Liver (tissue), 3 donors: ENCODE measurements at regions not wholly inside any gene's neighbourhood (a gene's known extent, or its start where the extent isn't known, plus 50 kb on each side); places are given as distances from the start of the nearest gene placed in this dataset.

Experiments
- FOXA1 ChIP-seq: IDR thresholded peaks from 2 replicates; pipeline ENCODE4 v1.6.1; 2016; ENCODE audit warnings: antibody characterized with exemption
- JUND ChIP-seq, 2 donors: IDR thresholded peaks; 2 replicates each; pipeline ENCODE4 v1.6.1; 2016; ENCODE audit warnings: antibody characterized with exemption in 2 of 2
- RAD21 ChIP-seq, 2 donors: IDR thresholded peaks; 2 replicates each; pipeline ENCODE4 v1.6.1; 2016; ENCODE audit warnings: antibody characterized with exemption in 2 of 2, mild to moderate bottlenecking in 2 of 2
- SP1 ChIP-seq: IDR thresholded peaks from 2 replicates; pipeline ENCODE4 v1.6.1; 2018; ENCODE audit warnings: antibody characterized with exemption, mild to moderate bottlenecking
- YY1 ChIP-seq: IDR thresholded peaks from 2 replicates; pipeline ENCODE4 v1.6.1; 2016; ENCODE audit warnings: antibody characterized with exemption, mild to moderate bottlenecking
- TF ChIP-seq, protein P1 (sequence below): fragments of 150-350 bp; IDR thresholded peaks from 2 replicates; pipeline ENCODE4 v1.5.1; 2017; ENCODE audit warnings: improper control_type of control experiment, low read depth, low read length; ENCODE audit not compliant: missing input control
- TF ChIP-seq, protein P2 (sequence below): IDR thresholded peaks from 2 replicates; pipeline ENCODE4 v1.6.1; 2016; ENCODE audit warnings: antibody characterized with exemption
- donor health status: healthy.
- donor health status: healthy.

DNA sequence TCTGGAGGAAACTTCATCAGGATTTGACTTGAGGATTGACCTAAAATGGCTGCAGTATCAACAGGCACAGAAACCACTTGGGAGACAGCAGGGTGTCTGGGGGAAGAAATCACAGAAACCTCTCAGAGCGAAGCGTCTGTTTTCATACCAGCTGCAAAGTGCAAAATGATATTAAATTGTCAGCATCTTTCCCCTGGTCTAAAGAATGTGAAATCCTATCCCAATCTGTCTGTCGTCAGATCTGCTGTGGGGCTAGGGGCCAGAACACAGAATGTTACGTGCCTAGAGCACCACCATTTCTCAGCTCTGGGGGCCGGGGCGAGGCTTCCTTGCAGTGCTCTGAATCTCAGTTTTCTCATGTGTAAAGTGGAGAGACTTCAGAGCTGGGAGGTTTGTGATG lies 54.1 kb upstream of the MYCN start:
- TF ChIP-seq, protein P1, sequence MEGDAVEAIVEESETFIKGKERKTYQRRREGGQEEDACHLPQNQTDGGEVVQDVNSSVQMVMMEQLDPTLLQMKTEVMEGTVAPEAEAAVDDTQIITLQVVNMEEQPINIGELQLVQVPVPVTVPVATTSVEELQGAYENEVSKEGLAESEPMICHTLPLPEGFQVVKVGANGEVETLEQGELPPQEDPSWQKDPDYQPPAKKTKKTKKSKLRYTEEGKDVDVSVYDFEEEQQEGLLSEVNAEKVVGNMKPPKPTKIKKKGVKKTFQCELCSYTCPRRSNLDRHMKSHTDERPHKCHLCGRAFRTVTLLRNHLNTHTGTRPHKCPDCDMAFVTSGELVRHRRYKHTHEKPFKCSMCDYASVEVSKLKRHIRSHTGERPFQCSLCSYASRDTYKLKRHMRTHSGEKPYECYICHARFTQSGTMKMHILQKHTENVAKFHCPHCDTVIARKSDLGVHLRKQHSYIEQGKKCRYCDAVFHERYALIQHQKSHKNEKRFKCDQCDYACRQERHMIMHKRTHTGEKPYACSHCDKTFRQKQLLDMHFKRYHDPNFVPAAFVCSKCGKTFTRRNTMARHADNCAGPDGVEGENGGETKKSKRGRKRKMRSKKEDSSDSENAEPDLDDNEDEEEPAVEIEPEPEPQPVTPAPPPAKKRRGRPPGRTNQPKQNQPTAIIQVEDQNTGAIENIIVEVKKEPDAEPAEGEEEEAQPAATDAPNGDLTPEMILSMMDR, result no peak
- no peak for TF ChIP-seq YY1
- TF ChIP-seq RAD21 (IDR thresholded peaks at IDR 0.05), result no peak
- TF ChIP-seq JUND (IDR thresholded peaks at IDR 0.05), result no peak
- TF ChIP-seq, protein P2, sequence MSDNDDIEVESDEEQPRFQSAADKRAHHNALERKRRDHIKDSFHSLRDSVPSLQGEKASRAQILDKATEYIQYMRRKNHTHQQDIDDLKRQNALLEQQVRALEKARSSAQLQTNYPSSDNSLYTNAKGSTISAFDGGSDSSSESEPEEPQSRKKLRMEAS, result no peak
- no peak for TF ChIP-seq FOXA1
- no peak for TF ChIP-seq SP1
